ENCODE measurements at regions not wholly inside any gene's neighbourhood (a gene's known extent, or its start where the extent isn't known, plus 50 kb on each side); places are given as distances from the start of the nearest gene placed in this dataset.

DNA sequence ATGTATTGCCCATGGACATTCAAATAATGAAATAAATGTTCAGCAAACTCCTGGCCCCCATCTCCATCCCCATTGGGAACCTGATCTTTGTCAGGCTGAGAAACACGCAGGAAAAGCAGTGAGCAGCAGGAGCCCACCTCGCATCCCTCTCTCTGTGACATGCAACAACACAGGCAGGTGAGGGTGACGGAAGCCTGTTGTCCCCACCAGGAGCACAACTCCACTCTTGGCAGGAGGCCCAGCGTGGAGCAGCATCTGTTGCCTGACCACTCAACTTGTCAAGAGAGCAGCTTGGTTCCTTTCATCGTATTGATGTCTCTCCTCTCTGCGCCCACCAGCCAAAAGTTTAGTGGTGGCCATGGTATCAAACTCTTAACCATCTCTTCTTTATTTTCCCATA is 586.9 kb upstream of the ARID1B start:
- no peak for DNase-seq (ENCODE audit: low read depth)

DNA sequence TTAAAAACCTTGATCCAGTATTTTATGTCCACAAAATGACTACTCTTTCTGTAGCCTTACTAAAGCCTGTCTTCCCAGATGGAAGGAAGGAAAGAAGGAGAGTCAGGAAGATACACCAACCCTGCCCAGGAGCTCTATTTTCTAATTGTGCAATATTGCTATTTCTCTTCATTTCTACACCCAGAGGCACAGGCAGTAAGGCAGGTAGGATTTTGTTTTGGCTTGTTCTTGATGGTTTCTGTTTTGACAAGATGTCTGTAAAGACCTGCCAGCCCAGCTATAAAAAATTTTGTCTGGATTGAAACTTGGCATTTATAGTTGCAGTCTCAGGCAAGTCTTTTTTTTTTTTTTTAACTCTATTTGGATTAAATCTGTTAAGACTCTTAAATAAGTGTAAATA is 587.5 kb upstream of the ARID1B start:
- no peak for DNase-seq (ENCODE audit: low read depth)

GRCh38 chr6:156189195-156189594 is 588.0 kb upstream of the ARID1B start:
- DNase-seq (ENCODE audit: low read depth) = no peak

DNA sequence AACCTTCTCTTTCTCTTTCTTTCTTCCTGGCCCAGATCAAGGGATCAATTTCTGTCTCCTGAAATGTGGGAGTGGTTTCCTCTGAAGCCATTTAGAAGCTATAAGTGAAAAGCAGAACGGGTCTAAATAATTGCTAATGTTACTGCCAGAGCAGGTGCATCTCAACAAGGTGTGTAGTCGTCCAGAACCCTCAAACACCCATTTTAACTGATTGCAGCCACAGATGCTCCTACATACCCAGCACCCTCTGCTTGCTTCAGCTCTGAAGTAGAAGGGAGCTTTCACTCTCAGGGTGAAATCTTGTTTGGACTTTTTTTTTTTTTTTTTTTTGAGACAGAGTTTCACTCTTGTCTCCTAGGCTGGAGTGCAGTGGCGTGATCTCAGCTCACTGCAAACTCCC is 592.1 kb upstream of the ARID1B start:
- DNase-seq (ENCODE audit: low read depth) = no peak

DNA sequence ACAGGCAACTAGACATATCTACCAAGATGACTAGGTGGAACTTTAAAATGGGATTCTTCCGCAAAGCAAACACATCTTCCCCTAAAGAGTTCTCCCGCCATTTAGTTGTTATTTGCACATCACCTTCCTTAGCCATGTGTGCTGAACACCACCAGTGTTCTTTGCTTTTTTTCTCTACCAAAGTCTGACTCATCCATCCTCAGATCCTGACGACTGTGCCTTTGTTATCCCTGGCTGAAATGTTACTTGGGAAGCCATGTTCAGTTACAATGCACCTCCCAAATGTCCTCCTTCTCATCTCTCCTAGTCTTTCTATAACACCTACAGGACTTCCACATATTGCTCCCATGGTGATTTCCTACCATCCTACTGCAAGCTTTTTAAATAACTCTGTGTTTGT is 593.5 kb upstream of the ARID1B start:
- no peak for DNase-seq (ENCODE audit: low read depth)

GRCh38 chr6:156182356-156182755 is 594.8 kb upstream of the ARID1B start:
- DNase-seq (ENCODE audit: low read depth) = no peak

- DNase-seq (ENCODE audit: low read depth) = no peak
Measured at GRCh38 chr6:156181506-156181905, 595.7 kb upstream of the ARID1B start.

DNA sequence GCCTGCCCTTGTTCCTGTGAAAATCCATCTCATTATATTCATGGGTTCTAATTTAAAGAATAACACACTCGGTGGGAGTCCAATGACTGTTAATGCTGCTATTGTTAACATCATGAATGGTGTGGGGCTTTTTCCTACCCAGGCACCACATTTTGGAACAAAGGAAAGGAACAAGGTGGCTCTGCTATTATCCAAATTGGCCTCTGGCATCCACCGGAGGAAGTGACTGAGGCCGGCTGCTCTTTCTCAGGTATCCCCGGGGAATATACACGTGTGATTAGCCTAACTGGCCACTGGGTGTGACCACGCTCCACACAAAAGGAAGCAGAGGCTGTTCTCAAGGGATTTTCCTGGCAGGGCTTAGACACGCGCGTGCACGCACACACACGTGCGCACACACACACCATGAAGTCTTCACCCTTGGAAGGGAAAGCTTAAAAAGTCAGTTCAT is 601.2 kb upstream of the ARID1B start:
- no peak for DNase-seq (ENCODE audit: low read depth)

GRCh38 chr6:156175433-156175832 is 601.7 kb upstream of the ARID1B start:
- DNase-seq (ENCODE audit: low read depth) = no peak

- no peak for DNase-seq (ENCODE audit: low read depth)
Measured at GRCh38 chr6:156174031-156174890, 602.9 kb upstream of the ARID1B start.

- no peak for DNase-seq (ENCODE audit: low read depth)
Measured at GRCh38 chr6:156169371-156169770, 607.8 kb upstream of the ARID1B start.

GRCh38 chr6:156167625-156168071 is 609.5 kb upstream of the ARID1B start:
- no peak for DNase-seq (ENCODE audit: low read depth)

DNA sequence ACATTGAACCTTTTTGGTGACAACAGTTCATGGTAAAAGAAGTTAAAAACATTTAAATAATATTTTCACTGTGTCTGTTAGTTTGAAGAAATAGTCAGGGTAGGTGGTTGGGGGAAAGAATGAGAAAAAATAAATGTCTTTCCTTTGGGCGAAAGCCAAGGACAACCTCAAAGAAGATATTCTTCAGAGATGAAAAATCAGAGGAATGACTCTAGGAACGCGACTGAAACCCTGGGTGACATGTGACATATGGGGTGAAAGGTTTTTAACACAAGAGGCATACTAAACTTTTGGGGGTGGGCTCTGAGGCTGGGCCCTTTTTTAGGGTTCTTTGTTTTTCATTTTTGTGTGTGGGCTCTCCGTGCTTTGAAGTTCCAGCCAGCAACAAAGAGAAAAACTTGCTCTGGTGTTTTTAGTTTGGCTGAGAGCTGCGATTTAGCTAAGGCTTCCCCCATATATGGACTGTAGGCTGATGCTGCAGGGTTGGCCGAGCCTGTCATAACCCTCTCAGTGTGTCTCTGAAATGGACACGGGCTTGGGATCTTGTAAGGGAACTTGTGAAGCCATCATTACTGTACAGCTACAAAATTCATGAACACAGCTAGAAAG is 610.1 kb upstream of the ARID1B start:
- no peak for DNase-seq (ENCODE audit: low read depth)

DNA sequence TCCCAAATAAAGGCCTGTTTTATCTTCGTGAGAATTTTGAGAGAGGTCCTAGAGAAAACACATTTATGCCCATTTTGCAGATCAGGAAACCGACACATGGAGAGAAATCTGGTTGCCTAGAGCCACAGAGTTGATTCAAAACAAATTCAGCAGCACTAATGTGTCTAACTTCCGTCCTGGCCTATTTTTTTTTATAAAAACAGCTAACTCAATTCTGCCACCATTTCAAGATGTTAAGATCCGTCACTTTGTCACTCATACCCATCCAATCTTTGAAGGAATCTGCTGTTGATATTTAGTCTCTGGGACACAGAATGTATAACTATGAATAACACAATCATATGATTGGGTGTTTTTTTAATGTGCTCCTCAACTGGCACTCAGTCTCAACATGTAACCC is 611.1 kb upstream of the ARID1B start:
- DNase-seq (ENCODE audit: low read depth) = no peak

DNA sequence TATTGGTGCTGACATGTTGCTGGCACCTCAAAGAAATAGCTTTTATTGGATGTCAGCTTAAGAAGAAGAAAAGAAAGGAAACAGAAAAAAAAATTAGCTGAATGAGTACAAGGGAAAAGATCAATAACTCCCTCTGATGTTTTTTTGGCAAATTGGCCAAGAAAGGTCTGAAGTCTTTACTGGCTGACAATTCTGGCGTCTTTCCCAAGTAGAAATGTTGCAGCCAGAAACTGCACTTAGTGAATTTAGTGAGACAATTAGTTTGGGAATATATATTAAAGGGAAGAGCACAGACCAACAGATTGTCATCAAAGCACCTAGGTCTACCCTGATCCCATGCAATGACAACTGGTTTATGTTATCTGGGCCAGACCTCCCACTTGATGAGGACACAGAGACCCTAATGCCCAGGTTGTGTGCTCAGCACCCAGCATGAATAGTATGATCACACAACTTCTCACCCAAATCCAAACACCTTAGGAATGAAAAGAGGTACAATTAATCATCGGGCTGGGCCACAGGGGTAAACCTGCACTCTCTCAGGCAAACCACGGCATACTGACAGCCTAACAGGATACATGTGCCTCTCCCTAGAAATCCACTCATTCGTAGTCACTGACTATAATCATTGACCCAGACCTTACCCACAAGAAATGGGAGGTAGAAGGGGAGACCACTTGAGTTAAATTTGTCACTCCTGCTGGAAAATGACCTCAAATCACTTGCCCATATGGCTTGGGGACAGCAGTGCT is 612.3 kb upstream of the ARID1B start:
- no peak for DNase-seq (ENCODE audit: low read depth)

DNA sequence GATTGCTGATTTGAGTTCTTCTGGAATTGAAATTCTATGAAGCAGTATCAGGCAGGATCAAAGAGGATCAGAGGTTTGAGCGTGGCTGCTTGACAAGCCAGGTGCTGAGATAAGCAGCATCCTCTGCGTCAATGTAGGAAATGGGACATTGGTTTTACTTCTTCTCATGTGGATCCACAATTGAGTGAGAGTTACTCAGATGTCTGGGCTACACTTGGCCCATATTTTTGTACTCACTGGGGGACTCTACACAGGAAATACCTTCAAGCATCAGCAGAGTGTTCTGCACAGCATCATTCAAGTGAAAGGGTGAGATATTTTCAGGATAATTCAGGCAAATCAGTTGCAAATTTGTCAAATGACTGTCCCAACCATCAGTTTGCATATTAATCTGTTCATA is 613.9 kb upstream of the ARID1B start:
- no peak for DNase-seq (ENCODE audit: low read depth)

DNA sequence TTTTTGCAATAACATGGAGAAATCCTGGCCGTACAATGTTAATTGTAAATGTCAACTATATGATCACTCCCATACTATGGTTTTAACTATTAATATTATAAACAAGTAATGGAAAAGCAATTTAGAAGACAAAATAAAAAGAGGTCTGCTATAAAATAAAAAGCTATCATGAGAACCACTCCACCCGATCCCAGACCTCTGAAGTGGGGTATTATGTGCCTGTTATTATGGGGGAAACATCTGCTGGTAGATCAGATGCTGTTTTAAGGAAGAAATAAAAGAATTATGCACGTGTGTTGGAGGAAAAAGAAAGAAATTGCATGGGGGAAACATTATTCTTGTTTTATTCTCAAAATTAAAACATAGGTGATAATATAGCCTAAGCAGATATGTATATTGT is 615.7 kb upstream of the ARID1B start:
- DNase-seq (ENCODE audit: low read depth) = no peak

DNA sequence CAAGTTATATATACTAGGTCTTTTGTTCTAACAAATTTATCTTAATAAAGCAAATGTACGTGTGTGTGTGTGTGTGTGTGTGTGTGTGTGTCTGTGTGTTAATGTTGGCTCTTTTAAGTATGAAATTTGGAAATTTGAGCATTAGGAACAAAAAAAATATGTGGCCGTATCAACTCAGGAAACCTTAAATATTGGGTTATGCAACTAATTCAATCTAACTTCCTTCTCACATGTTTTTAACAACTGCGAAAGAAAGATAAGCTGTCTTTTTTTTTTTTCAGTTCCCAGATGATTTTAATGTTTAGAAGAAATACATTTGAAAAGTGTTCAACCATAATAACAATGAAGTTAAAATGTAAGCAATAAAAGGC is 616.4 kb upstream of the ARID1B start:
- DNase-seq (ENCODE audit: low read depth) = no peak

DNA sequence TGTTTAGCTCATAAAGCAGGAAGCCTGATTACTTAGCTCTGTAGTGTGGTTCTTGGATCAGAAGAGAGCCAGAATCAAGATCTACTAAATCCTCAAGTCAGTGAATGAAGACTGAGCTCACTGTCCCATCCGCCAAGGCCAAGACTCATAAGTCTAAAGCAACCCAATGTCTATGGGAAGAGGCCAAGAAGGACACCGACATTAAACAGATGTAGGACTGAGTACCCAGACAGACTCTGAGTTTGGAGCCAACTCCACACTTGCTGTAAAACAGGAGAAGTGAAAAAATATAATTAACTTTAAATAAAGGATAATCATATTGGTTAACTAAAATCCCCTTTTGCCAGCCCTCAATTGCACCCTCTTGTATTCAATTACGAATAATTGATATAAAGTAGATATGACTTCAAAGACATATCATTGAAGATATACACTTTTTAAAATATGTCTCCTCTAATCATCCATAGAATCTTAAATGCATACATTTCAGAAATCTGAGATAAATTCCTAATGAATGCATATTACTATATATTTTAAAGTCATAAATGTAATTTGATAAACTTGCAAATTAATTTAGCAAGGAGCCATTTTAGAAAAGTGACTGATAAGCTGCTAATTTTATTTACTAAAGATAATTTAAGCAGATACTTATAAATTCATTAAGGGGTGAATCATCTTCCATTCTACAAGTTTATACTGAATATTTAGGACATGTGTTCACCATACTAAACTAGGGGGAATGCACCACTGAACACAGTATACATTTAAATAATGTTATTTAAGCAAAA is 617.0 kb upstream of the ARID1B start:
- no peak for DNase-seq (ENCODE audit: low read depth)

- DNase-seq (ENCODE audit: low read depth) = no peak
Measured at GRCh38 chr6:156154896-156155295, 622.3 kb upstream of the ARID1B start.

DNA sequence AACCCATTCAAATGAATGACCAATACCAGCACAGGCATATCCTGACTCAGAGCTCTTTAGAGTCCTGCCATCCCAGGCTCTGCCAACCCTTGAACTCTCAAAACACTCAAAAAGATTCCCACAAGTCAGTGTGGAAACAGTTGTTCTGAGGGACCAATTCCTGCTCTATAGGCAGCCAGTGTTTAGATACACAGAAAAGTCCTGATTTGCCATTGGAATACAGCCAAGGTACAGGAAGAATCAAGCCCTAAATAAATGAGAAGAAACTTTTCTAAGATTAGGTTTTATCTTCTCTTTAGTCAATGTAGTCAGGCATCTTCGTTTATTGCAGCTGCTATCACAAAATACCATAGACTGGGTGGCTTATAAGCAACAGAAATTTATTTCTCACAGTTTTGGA is 626.8 kb upstream of the ARID1B start:
- DNase-seq (ENCODE audit: low read depth) = no peak

GRCh38 chr6:156146891-156147290 is 630.3 kb upstream of the ARID1B start:
- DNase-seq (ENCODE audit: low read depth) = no peak
